Neural progenitor cell (in vitro differentiated cells): ENCODE measurements at regions not wholly inside any gene's neighbourhood (a gene's known extent, or its start where the extent isn't known, plus 50 kb on each side); places are given as distances from the start of the nearest gene placed in this dataset.

ENCODE experiments used
- EZH2 ChIP-seq: fragments of 200-600 bp; sonication (generic); IDR thresholded peaks from 2 replicates; pipeline ENCODE4 v1.6.1; 2017; ENCODE audit warnings: antibody characterized with exemption, mild to moderate bottlenecking, moderate library complexity
- EZH2phosphoT487 ChIP-seq: fragments of 200-600 bp; sonication (generic); IDR thresholded peaks from 2 replicates; pipeline ENCODE4 v1.6.1; 2017; ENCODE audit warnings: antibody characterized with exemption
- TF ChIP-seq, protein P1 (sequence below): fragments of 200-600 bp; sonication (generic); IDR thresholded peaks from 2 replicates; pipeline ENCODE4 v1.5.1; 2017; ENCODE audit warnings: antibody characterized with exemption, mild to moderate bottlenecking

DNA sequence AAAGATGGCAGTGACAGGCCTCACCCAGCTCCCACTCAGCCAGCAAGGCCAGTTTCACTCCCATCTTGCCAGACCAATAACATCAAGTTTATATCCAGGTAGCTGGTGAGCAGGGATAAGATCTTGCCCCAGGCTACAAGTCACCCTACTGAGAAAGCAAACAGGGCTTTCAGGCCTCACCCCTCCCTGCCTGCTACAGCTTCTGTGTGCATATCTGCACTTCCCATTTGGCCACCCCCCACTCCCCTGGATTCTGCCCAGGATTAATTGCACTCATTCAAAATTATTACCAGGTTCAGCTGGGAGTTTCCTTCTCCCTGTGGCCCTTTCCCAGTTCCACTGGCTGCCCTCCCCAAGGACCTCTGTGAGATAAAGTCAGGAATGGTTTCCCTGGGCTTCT is 352.1 kb downstream of the TBX15 start:
- TF ChIP-seq, protein P1, sequence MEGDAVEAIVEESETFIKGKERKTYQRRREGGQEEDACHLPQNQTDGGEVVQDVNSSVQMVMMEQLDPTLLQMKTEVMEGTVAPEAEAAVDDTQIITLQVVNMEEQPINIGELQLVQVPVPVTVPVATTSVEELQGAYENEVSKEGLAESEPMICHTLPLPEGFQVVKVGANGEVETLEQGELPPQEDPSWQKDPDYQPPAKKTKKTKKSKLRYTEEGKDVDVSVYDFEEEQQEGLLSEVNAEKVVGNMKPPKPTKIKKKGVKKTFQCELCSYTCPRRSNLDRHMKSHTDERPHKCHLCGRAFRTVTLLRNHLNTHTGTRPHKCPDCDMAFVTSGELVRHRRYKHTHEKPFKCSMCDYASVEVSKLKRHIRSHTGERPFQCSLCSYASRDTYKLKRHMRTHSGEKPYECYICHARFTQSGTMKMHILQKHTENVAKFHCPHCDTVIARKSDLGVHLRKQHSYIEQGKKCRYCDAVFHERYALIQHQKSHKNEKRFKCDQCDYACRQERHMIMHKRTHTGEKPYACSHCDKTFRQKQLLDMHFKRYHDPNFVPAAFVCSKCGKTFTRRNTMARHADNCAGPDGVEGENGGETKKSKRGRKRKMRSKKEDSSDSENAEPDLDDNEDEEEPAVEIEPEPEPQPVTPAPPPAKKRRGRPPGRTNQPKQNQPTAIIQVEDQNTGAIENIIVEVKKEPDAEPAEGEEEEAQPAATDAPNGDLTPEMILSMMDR, result no peak
- TF ChIP-seq EZH2phosphoT487, result no peak
- no peak for TF ChIP-seq EZH2
